GM12891 (cell line): ENCODE measurements at regions not wholly inside any gene's neighbourhood (a gene's known extent, or its start where the extent isn't known, plus 50 kb on each side); places are given as distances from the start of the nearest gene placed in this dataset.

Source experiments
- PAX5 ChIP-seq: IDR thresholded peaks from 2 replicates; pipeline ENCODE4 v1.6.1; 2011; ENCODE audit warnings: low read length, moderate library complexity, mild to moderate bottlenecking; ENCODE audit not compliant: insufficient read depth, severe bottlenecking
- POLR2A ChIP-seq: IDR thresholded peaks from 2 replicates; pipeline ENCODE4 v1.6.1; 2011; ENCODE audit warnings: low read depth, low read length, control low read depth
- POLR2AphosphoS5 ChIP-seq: IDR thresholded peaks from 2 replicates; pipeline ENCODE4 v1.6.1; 2011; ENCODE audit warnings: low read depth, low read length, control low read depth
- POU2F2 ChIP-seq: IDR thresholded peaks from 2 replicates; pipeline ENCODE4 v1.6.1; 2011; ENCODE audit warnings: low read depth, mild to moderate bottlenecking, control low read depth, low read length, moderate library complexity
- SPI1 ChIP-seq: IDR thresholded peaks from 2 replicates; pipeline ENCODE4 v1.6.1; 2011; ENCODE audit warnings: low read depth, low read length, control low read depth
- TAF1 ChIP-seq: IDR thresholded peaks from 2 replicates; pipeline ENCODE4 v1.6.1; 2011; ENCODE audit warnings: low read depth, low read length, control low read depth

- TF ChIP-seq POLR2A: no peak
- no peak for TF ChIP-seq POLR2AphosphoS5
- TF ChIP-seq TAF1: no peak
- TF ChIP-seq SPI1: no peak
- TF ChIP-seq PAX5: no peak
- no peak for TF ChIP-seq POU2F2
These were observed 216.9 kb downstream of the AUH start for GRCh38 chr9:91144769-91145168.
